A549 (cell line): ENCODE measurements at regions not wholly inside any gene's neighbourhood (a gene's known extent, or its start where the extent isn't known, plus 50 kb on each side); places are given as distances from the start of the nearest gene placed in this dataset.

ENCODE experiments used
- CEBPB ChIP-seq, 2 experiments: fragments of >200 bp in 1 of 2; sonication (Bioruptor Twin) in 1 of 2; formaldehyde crosslinking in 1 of 2; IDR thresholded peaks; 2 replicates each; pipeline ENCODE4 v1.6.1; 2012 to 2016
- CHD2 ChIP-seq: fragments of 150-350 bp; IDR thresholded peaks from 2 replicates; pipeline ENCODE4 v1.6.1; 2014; ENCODE audit warnings: low read length; ENCODE audit not compliant: partially characterized antibody
- TF ChIP-seq, protein P1 (sequence below): fragments of >200 bp; sonication (Bioruptor Twin); formaldehyde crosslinking; IDR thresholded peaks from 3 replicates; pipeline ENCODE4 v1.5.1; 2016

DNA sequence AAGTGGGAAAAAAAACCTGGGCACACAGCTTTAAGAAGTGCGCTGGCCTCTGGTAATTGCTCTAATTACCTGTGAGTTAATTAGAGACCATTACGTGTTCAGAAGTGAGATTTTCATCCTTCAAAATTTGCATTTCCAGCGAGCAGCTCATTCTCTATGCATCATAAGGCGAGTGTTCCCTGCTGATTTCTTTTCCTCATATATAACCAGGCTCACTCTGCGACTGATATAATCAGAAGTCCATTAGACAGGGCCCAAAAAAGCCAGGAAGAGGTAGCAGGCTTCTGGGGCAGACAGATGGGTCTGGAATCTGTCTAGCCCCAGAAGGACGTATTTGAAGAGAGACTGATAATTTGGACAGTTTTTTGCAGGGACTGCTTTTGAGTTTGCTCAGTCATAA is 158.7 kb downstream of the MTHFS start:
- no peak for TF ChIP-seq CHD2
- TF ChIP-seq, protein P1, sequence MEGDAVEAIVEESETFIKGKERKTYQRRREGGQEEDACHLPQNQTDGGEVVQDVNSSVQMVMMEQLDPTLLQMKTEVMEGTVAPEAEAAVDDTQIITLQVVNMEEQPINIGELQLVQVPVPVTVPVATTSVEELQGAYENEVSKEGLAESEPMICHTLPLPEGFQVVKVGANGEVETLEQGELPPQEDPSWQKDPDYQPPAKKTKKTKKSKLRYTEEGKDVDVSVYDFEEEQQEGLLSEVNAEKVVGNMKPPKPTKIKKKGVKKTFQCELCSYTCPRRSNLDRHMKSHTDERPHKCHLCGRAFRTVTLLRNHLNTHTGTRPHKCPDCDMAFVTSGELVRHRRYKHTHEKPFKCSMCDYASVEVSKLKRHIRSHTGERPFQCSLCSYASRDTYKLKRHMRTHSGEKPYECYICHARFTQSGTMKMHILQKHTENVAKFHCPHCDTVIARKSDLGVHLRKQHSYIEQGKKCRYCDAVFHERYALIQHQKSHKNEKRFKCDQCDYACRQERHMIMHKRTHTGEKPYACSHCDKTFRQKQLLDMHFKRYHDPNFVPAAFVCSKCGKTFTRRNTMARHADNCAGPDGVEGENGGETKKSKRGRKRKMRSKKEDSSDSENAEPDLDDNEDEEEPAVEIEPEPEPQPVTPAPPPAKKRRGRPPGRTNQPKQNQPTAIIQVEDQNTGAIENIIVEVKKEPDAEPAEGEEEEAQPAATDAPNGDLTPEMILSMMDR, result no peak
- TF ChIP-seq CEBPB (IDR thresholded peaks at IDR 0.05), result no peak
